ENCODE measurements at regions not wholly inside any gene's neighbourhood (a gene's known extent, or its start where the extent isn't known, plus 50 kb on each side); places are given as distances from the start of the nearest gene placed in this dataset.

DNA sequence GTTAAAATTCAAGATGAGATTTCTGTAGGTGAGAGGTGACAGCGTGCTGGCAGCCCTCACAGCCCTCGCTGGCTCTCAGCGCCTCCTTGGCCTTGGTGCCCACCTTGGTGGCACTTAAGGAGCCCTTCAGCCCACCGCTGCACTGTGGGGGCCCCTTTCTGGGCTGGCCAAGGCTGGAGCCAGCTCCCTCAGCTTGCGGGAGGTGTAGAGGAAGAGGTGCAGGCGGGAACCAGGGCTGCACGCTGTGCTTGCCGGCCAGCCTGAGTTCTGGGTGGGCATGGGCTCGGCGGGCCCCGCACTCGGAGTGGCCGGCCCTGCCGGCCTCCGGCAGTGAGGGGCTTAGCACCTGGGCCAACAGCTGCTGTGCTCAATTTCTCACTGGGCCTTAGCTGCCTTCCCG, 320.0 kb upstream of the VWC2 start:
- Mint-ChIP-seq H3K27ac (no peak overlapping the region), H3K4me1 (no peaks in the 10 kb centered on the region), H3K9me3 (peaks cover 2% of the 10 kb centered on the region), H3K4me3 (no peak overlapping the region), H3K27me3 (ENCODE audit: insufficient read depth) (no peaks in the 10 kb centered on the region), H3K36me3 (ENCODE audit: low read depth) (no peaks in the 10 kb centered on the region)
- H3K9ac ChIP-seq (ENCODE audit: extremely low read depth, low read length, poor library complexity, severe bottlenecking): no peak overlapping the region
- WGBS, 2 experiments (ENCODE audit: insufficient coverage in 1 of 2, insufficient read length in 1 of 2): 97 to 100% methylated on average over 4 to 16 of the region's 16 CpGs
- no peaks in the 10 kb centered on the region for H3K4me1 ChIP-seq (ENCODE audit: control insufficient read depth, insufficient read depth, low read length)
- TF ChIP-seq, protein P1, sequence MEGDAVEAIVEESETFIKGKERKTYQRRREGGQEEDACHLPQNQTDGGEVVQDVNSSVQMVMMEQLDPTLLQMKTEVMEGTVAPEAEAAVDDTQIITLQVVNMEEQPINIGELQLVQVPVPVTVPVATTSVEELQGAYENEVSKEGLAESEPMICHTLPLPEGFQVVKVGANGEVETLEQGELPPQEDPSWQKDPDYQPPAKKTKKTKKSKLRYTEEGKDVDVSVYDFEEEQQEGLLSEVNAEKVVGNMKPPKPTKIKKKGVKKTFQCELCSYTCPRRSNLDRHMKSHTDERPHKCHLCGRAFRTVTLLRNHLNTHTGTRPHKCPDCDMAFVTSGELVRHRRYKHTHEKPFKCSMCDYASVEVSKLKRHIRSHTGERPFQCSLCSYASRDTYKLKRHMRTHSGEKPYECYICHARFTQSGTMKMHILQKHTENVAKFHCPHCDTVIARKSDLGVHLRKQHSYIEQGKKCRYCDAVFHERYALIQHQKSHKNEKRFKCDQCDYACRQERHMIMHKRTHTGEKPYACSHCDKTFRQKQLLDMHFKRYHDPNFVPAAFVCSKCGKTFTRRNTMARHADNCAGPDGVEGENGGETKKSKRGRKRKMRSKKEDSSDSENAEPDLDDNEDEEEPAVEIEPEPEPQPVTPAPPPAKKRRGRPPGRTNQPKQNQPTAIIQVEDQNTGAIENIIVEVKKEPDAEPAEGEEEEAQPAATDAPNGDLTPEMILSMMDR (conservative IDR thresholded peaks at IDR 0.05): no peak
- no peak overlapping the region for H3K27ac ChIP-seq (ENCODE audit: low read depth, low read length)
- no peaks in the 10 kb centered on the region for H3K36me3 ChIP-seq (ENCODE audit: control insufficient read depth, insufficient read depth, low read length)
- H3K9me3 ChIP-seq (ENCODE audit: control insufficient read depth, low read length): no peaks in the 10 kb centered on the region
- H3K4me3 ChIP-seq (ENCODE audit: low read length): no peak overlapping the region
- DNase-seq: no peak
- no peaks in the 10 kb centered on the region for H3K27me3 ChIP-seq (ENCODE audit: control insufficient read depth, insufficient read depth, low read length, poor library complexity, severe bottlenecking)

DNA sequence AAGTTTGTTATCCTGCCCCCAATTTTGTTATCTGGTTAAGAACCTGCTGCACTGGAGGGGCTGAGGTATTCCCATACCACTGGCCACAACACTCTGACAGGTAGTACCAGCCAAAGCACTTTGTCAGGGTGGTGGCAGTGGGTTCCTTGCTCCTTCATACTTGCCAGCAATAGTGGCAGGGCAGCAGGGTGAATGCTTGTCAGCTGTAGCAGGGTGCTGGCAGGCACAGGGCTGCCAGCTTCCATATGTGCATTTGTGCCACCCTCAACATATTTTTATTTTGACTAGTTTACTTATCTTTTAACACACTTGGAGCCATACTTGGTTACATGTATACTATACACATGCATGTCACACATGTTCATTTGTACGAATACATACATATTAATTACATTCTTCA, 294.0 kb upstream of the VWC2 start:
- H3K9me3 ChIP-seq (ENCODE audit: control insufficient read depth, low read length): peaks cover 4% of the 10 kb centered on the region
- Mint-ChIP-seq H3K27me3 (ENCODE audit: insufficient read depth) (no peaks in the 10 kb centered on the region), H3K36me3 (ENCODE audit: low read depth) (no peaks in the 10 kb centered on the region), H3K4me1 (peaks cover 24% of the 10 kb centered on the region), H3K27ac (no peak overlapping the region), H3K4me3 (no peak overlapping the region), H3K9me3 (peaks cover 2% of the 10 kb centered on the region)
- H3K9ac ChIP-seq (ENCODE audit: extremely low read depth, low read length, poor library complexity, severe bottlenecking): no peak overlapping the region
- H3K27me3 ChIP-seq (ENCODE audit: control insufficient read depth, insufficient read depth, low read length, poor library complexity, severe bottlenecking): no peaks in the 10 kb centered on the region
- H3K4me3 ChIP-seq (ENCODE audit: low read length): no peak overlapping the region
- DNase-seq: no peak
- H3K27ac ChIP-seq (ENCODE audit: low read depth, low read length): no peak overlapping the region
- H3K36me3 ChIP-seq (ENCODE audit: control insufficient read depth, insufficient read depth, low read length): no peaks in the 10 kb centered on the region
- TF ChIP-seq, protein P1 (conservative IDR thresholded peaks at IDR 0.05): no peak
- WGBS, 2 experiments (ENCODE audit: insufficient coverage in 1 of 2, insufficient read length in 1 of 2): 77% methylated on average over 1 of the region's 1 CpG; no CpG with 5 or more reads in 1 of the 2 experiments
- H3K4me1 ChIP-seq (ENCODE audit: control insufficient read depth, insufficient read depth, low read length): peaks cover 9% of the 10 kb centered on the region

DNA sequence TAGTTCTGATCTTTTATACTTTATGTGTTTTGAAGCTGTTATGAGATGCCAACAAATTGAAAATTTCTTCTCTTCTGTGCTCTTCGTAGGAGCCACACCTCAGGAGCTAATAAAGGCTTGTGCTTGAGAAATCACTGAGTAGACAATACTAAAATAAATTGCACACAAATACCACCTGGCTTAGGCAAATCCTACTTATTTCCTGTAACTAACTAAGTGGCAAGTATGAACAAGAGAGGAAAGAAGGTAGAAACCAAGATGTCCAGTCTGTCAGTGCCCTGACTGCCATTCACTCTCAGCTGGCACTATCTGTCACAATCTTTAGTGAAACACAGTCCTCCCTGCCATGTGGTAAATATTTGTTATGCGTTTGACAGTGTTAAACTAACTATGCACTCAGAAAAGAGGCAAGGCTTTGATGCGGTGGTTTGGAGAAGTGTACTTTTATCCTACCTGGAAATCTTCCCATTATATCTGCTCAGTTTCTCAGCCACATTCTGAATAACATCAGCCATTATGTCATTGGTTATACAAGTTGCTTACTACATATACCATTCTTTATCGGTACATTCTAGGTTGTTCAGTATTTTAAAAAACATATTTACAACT, 293.4 kb upstream of the VWC2 start:
- WGBS, 2 experiments (ENCODE audit: insufficient coverage in 1 of 2, insufficient read length in 1 of 2): 86% methylated on average over 3 of the region's 4 CpGs; no CpG with 5 or more reads in 1 of the 2 experiments
- Histone ChIP-seq H3K4me1 (ENCODE audit: control insufficient read depth, insufficient read depth, low read length) (peaks cover 15% of the 10 kb centered on the region), H3K27me3 (ENCODE audit: control insufficient read depth, insufficient read depth, low read length, poor library complexity, severe bottlenecking) (no peaks in the 10 kb centered on the region), H3K36me3 (ENCODE audit: control insufficient read depth, insufficient read depth, low read length) (no peaks in the 10 kb centered on the region), H3K27ac (ENCODE audit: low read depth, low read length) (no peak overlapping the region), H3K9me3 (ENCODE audit: control insufficient read depth, low read length) (peaks cover 4% of the 10 kb centered on the region), H3K4me3 (ENCODE audit: low read length) (no peak overlapping the region), H3K9ac (ENCODE audit: extremely low read depth, low read length, poor library complexity, severe bottlenecking) (no peak overlapping the region)
- DNase-seq: no peak
- Mint-ChIP-seq H3K27me3 (ENCODE audit: insufficient read depth) (no peaks in the 10 kb centered on the region), H3K4me1 (peaks cover 29% of the 10 kb centered on the region), H3K9me3 (peaks cover 2% of the 10 kb centered on the region), H3K36me3 (ENCODE audit: low read depth) (no peaks in the 10 kb centered on the region), H3K27ac (no peak overlapping the region), H3K4me3 (no peak overlapping the region)
- TF ChIP-seq, protein P1 (conservative IDR thresholded peaks at IDR 0.05): no peak
